ENCODE measurements at regions not wholly inside any gene's neighbourhood (a gene's known extent, or its start where the extent isn't known, plus 50 kb on each side); places are given as distances from the start of the nearest gene placed in this dataset.
"Not testable (repeated sequence)": the region's sequence is repeated elsewhere in the genome, so short reads cannot be mapped to it uniquely, and the experiment has no call there.

DNA sequence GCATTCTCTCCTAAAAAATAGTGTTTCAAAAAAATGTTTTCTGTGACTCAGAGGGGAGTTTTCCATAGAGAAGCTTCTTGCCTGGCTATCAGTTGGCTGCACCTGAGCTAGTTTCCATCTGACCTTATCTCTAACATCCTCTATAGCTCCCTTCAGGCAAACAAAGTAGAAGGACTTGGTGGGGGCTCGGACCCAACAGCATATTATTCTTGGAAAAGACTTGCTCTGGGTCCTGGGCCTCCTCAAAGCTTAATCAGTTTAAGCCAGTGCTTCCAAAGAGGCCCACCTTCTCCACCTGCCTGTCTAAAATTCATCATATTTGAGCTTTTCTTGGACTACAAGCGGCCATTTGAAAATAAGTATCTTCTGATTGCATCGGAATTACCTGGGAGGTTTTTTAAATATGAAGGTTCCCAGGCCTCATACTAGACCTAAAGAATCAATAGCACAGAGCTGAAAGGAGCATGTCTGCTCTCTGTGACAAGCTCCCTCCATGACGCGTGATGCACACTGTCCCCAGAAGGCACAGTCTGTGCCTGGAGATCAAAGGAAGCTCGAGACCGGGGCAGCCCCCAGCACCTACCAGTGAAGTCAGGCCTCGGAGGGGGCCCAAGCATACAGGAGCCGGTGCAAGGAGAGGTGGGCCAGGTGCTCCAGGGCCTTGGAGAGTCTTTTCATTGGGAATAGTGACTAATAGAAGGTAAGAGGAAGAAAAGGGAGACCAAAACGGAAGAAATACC lies 80.6 kb upstream of the HIVEP1 start:
- Histone ChIP-seq H3K4ac (ENCODE audit: low read length) (no peak overlapping the region), H3K9me3 (replicated peaks in 1 of 2; ENCODE audit: control insufficient read depth in 2 of 2, insufficient read depth in 1 of 2, low read depth in 1 of 2, low read length in 2 of 2) (no peaks in the 10 kb centered on the region), H2BK120ac (ENCODE audit: low read depth, low read length) (no peak overlapping the region), H3K27me3 (ENCODE audit: control insufficient read depth in 3 of 3, insufficient read depth in 3 of 3, low read depth in 1 of 3, low read length in 3 of 3) (no peaks in the 10 kb centered on the region), H3K4me1 (ENCODE audit: control insufficient read depth in 2 of 2, insufficient read depth in 1 of 2, low read depth in 1 of 2, low read length in 2 of 2) (peaks cover 0 to 2% of the 10 kb centered on the region in 2 donors), H2BK15ac (ENCODE audit: low read length) (no peak overlapping the region), H3K36me3 (replicated peaks in 1 of 2; ENCODE audit: control insufficient read depth in 2 of 2, insufficient read depth in 2 of 2, low read length in 2 of 2) (no peaks in the 10 kb centered on the region), H3K27ac (replicated peaks; ENCODE audit: low read length) (no peak overlapping the region), H2BK5ac (ENCODE audit: low read length) (no peak overlapping the region), H3K23ac (ENCODE audit: low read depth, low read length, poor library complexity) (no peak overlapping the region), H3K9ac (ENCODE audit: low read depth, low read length, poor library complexity) (no peak overlapping the region), H4K91ac (ENCODE audit: low read depth, low read length, poor library complexity) (no peak overlapping the region), H3K14ac (ENCODE audit: low read length) (no peak overlapping the region), H3K4me2 (ENCODE audit: insufficient read depth, low read length, poor library complexity, severe bottlenecking) (no peak overlapping the region), H2BK12ac (ENCODE audit: low read length) (no peak overlapping the region), H2AK5ac (ENCODE audit: low read depth, low read length) (no peak overlapping the region), H2AFZ (ENCODE audit: low read length) (no peak overlapping the region), H3K79me1 (ENCODE audit: low read depth, low read length) (no peaks in the 10 kb centered on the region), H3K18ac (ENCODE audit: low read length) (no peak overlapping the region), H3K4me3 (ENCODE audit: low read length in 2 of 2) (no peak overlapping the region), H4K8ac (ENCODE audit: low read depth, low read length) (no peak overlapping the region)
- no peak for DNase-seq (ENCODE audit: low spot score)
- WGBS, 2 donors (ENCODE audit: extremely low coverage in 2 of 2, insufficient read length in 2 of 2, insufficient replicate concordance in 1 of 2): no CpG with 5 or more reads among the region's 10 CpGs

DNA sequence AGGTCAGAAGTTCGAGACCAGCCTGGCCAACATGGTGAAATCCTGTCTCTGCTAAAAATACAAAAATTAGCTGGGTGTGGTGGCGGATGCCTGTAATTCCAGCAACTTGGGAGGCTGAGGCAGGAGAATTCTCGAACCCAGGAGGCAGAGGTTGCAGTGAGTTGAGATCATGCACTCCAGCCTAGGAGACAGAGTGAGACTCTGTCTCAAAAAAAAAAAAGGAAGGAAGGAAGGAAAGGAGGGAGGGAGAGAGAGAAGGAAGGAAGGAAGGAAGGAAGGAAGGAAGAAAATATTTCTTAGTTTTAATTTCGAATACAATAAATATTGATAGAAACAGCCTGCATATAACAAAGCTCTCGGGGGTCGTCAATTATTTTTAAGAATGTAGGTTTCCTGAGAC lies 81.3 kb upstream of the HIVEP1 start:
- H3K9me3 ChIP-seq (replicated peaks in 1 of 2; ENCODE audit: control insufficient read depth in 2 of 2, insufficient read depth in 1 of 2, low read depth in 1 of 2, low read length in 2 of 2); H3K14ac ChIP-seq (ENCODE audit: low read length); H3K4me2 ChIP-seq (ENCODE audit: insufficient read depth, low read length, poor library complexity, severe bottlenecking); H2BK15ac ChIP-seq (ENCODE audit: low read length); H2AFZ ChIP-seq (ENCODE audit: low read length); H2AK5ac ChIP-seq (ENCODE audit: low read depth, low read length); DNase-seq (ENCODE audit: low spot score); H3K23ac ChIP-seq (ENCODE audit: low read depth, low read length, poor library complexity); H2BK5ac ChIP-seq (ENCODE audit: low read length); H4K91ac ChIP-seq (ENCODE audit: low read depth, low read length, poor library complexity); H3K27me3 ChIP-seq (ENCODE audit: control insufficient read depth in 3 of 3, insufficient read depth in 3 of 3, low read depth in 1 of 3, low read length in 3 of 3); H3K4me3 ChIP-seq (ENCODE audit: low read length in 2 of 2); H3K4ac ChIP-seq (ENCODE audit: low read length); H3K27ac ChIP-seq (replicated peaks; ENCODE audit: low read length); H3K9ac ChIP-seq (ENCODE audit: low read depth, low read length, poor library complexity); H2BK12ac ChIP-seq (ENCODE audit: low read length); H4K8ac ChIP-seq (ENCODE audit: low read depth, low read length); H2BK120ac ChIP-seq (ENCODE audit: low read depth, low read length); H3K36me3 ChIP-seq (replicated peaks in 1 of 2; ENCODE audit: control insufficient read depth in 2 of 2, insufficient read depth in 2 of 2, low read length in 2 of 2); H3K18ac ChIP-seq (ENCODE audit: low read length); H3K79me1 ChIP-seq (ENCODE audit: low read depth, low read length); H3K4me1 ChIP-seq (ENCODE audit: control insufficient read depth in 2 of 2, insufficient read depth in 1 of 2, low read depth in 1 of 2, low read length in 2 of 2): not testable (repeated sequence)
- WGBS, 2 donors (ENCODE audit: extremely low coverage in 2 of 2, insufficient read length in 2 of 2, insufficient replicate concordance in 1 of 2): no CpG with 5 or more reads among the region's 6 CpGs

DNA sequence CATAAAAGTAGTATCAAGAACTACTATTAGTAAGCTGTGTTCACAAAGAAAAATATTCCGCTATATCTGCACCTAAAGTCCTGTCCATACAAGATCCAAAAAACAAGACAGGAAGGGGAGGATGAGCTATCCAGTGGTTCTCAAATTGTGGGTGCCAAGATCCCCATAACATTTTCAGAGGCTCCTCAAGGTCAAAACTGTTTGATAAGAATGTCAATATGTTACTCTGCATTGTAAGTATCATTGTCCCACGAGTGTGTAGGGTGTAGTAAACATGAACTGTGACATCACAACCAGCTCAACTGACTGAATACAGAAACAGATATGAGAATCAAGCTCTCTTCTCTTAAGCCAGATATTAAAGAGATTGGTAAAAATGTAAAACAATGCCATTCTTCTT lies 81.9 kb upstream of the HIVEP1 start:
- Histone ChIP-seq H3K14ac (ENCODE audit: low read length) (no peak overlapping the region), H3K4me3 (ENCODE audit: low read length in 2 of 2) (no peak overlapping the region), H3K18ac (ENCODE audit: low read length) (no peak overlapping the region), H2AFZ (ENCODE audit: low read length) (no peak overlapping the region), H3K9me3 (replicated peaks in 1 of 2; ENCODE audit: control insufficient read depth in 2 of 2, insufficient read depth in 1 of 2, low read depth in 1 of 2, low read length in 2 of 2) (peaks cover 0 to 1% of the 10 kb centered on the region in 2 donors), H2BK12ac (ENCODE audit: low read length) (no peak overlapping the region), H3K23ac (ENCODE audit: low read depth, low read length, poor library complexity) (no peak overlapping the region), H3K79me1 (ENCODE audit: low read depth, low read length) (no peaks in the 10 kb centered on the region), H2BK120ac (ENCODE audit: low read depth, low read length) (no peak overlapping the region), H3K4me2 (ENCODE audit: insufficient read depth, low read length, poor library complexity, severe bottlenecking) (no peak overlapping the region), H3K36me3 (replicated peaks in 1 of 2; ENCODE audit: control insufficient read depth in 2 of 2, insufficient read depth in 2 of 2, low read length in 2 of 2) (no peaks in the 10 kb centered on the region), H4K8ac (ENCODE audit: low read depth, low read length) (no peak overlapping the region), H3K27ac (replicated peaks; ENCODE audit: low read length) (no peak overlapping the region), H2BK5ac (ENCODE audit: low read length) (no peak overlapping the region), H4K91ac (ENCODE audit: low read depth, low read length, poor library complexity) (no peak overlapping the region), H3K27me3 (ENCODE audit: control insufficient read depth in 3 of 3, insufficient read depth in 3 of 3, low read depth in 1 of 3, low read length in 3 of 3) (no peaks in the 10 kb centered on the region), H3K9ac (ENCODE audit: low read depth, low read length, poor library complexity) (no peak overlapping the region), H3K4ac (ENCODE audit: low read length) (no peak overlapping the region), H3K4me1 (ENCODE audit: control insufficient read depth in 2 of 2, insufficient read depth in 1 of 2, low read depth in 1 of 2, low read length in 2 of 2) (peaks cover 0 to 2% of the 10 kb centered on the region in 2 donors), H2BK15ac (ENCODE audit: low read length) (no peak overlapping the region), H2AK5ac (ENCODE audit: low read depth, low read length) (no peak overlapping the region)
- no CpG with 5 or more reads among the region's 2 CpGs for WGBS, 2 donors (ENCODE audit: extremely low coverage in 2 of 2, insufficient read length in 2 of 2, insufficient replicate concordance in 1 of 2)
- no peak for DNase-seq (ENCODE audit: low spot score)

DNA sequence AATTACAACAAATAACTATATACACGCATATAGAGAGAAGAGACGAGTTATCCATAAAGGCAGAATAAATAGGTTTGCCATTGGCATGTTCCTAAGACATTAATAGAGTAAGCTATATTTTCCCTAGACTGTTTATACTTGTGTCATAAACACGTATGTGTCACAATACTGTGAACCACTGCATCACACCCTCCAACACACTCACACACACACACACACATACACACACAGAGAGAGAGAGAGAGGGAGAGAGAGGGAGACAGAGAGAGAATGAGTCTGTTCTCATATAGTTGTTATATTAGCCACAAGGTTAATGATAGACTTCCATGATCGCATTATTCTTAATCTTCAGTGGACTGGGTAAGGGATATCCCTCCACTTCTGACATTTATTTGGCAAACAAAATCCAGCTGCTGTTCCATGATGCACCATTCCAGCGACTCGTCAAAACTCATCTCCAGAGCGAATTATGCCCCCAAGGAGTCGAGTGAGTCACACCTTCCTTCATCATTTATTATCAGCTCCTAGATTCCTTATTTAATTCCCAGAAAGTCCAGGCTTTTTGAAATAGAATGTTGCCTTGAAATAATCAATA lies 82.8 kb upstream of the HIVEP1 start:
- Histone ChIP-seq H3K4me3 (ENCODE audit: low read length in 2 of 2) (no peak overlapping the region), H2BK5ac (ENCODE audit: low read length) (no peak overlapping the region), H2BK12ac (ENCODE audit: low read length) (no peak overlapping the region), H3K9me3 (replicated peaks in 1 of 2; ENCODE audit: control insufficient read depth in 2 of 2, insufficient read depth in 1 of 2, low read depth in 1 of 2, low read length in 2 of 2) (peaks cover 0 to 1% of the 10 kb centered on the region in 2 donors), H3K23ac (ENCODE audit: low read depth, low read length, poor library complexity) (no peak overlapping the region), H3K4ac (ENCODE audit: low read length) (no peak overlapping the region), H2BK15ac (ENCODE audit: low read length) (no peak overlapping the region), H2BK120ac (ENCODE audit: low read depth, low read length) (no peak overlapping the region), H3K79me1 (ENCODE audit: low read depth, low read length) (no peaks in the 10 kb centered on the region), H3K27ac (replicated peaks; ENCODE audit: low read length) (no peak overlapping the region), H3K4me2 (ENCODE audit: insufficient read depth, low read length, poor library complexity, severe bottlenecking) (no peak overlapping the region), H3K18ac (ENCODE audit: low read length) (no peak overlapping the region), H2AK5ac (ENCODE audit: low read depth, low read length) (no peak overlapping the region), H4K91ac (ENCODE audit: low read depth, low read length, poor library complexity) (no peak overlapping the region), H3K9ac (ENCODE audit: low read depth, low read length, poor library complexity) (no peak overlapping the region), H3K36me3 (replicated peaks in 1 of 2; ENCODE audit: control insufficient read depth in 2 of 2, insufficient read depth in 2 of 2, low read length in 2 of 2) (no peaks in the 10 kb centered on the region), H4K8ac (ENCODE audit: low read depth, low read length) (no peak overlapping the region), H2AFZ (ENCODE audit: low read length) (no peak overlapping the region), H3K4me1 (ENCODE audit: control insufficient read depth in 2 of 2, insufficient read depth in 1 of 2, low read depth in 1 of 2, low read length in 2 of 2) (peaks cover 0 to 2% of the 10 kb centered on the region in 2 donors), H3K14ac (ENCODE audit: low read length) (no peak overlapping the region), H3K27me3 (ENCODE audit: control insufficient read depth in 3 of 3, insufficient read depth in 3 of 3, low read depth in 1 of 3, low read length in 3 of 3) (no peaks in the 10 kb centered on the region)
- no CpG with 5 or more reads among the region's 8 CpGs for WGBS, 2 donors (ENCODE audit: extremely low coverage in 2 of 2, insufficient read length in 2 of 2, insufficient replicate concordance in 1 of 2)
- no peak for DNase-seq (ENCODE audit: low spot score)
